Neural progenitor cell (in vitro differentiated cells): ENCODE measurements at regions not wholly inside any gene's neighbourhood (a gene's known extent, or its start where the extent isn't known, plus 50 kb on each side); places are given as distances from the start of the nearest gene placed in this dataset.

Experiments
- EZH2 ChIP-seq: fragments of 200-600 bp; sonication (generic); IDR thresholded peaks from 2 replicates; pipeline ENCODE4 v1.6.1; 2017; ENCODE audit warnings: antibody characterized with exemption, mild to moderate bottlenecking, moderate library complexity
- TF ChIP-seq, protein P1 (sequence below): fragments of 200-600 bp; sonication (generic); IDR thresholded peaks from 2 replicates; pipeline ENCODE4 v1.5.1; 2017; ENCODE audit warnings: antibody characterized with exemption, mild to moderate bottlenecking

DNA sequence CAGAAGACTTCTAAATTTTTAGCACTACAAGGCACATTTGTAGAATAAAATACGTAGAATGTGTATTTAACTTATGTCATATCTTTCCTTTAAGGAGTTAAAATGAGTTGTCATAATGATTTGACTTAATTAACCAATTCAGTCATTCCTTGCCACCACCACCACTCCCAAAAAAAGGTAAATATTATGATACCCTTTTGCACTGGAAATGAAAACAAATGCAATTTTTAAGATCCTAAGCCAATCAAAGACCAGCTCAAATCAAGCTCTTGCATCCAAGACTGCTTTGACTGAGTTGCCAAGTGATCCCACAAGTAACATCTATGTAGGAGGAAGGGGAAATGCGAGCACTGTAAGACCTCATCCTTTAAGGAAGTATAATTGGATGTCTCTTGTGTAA, 426.6 kb upstream of the ATP11B start:
- TF ChIP-seq, protein P1, sequence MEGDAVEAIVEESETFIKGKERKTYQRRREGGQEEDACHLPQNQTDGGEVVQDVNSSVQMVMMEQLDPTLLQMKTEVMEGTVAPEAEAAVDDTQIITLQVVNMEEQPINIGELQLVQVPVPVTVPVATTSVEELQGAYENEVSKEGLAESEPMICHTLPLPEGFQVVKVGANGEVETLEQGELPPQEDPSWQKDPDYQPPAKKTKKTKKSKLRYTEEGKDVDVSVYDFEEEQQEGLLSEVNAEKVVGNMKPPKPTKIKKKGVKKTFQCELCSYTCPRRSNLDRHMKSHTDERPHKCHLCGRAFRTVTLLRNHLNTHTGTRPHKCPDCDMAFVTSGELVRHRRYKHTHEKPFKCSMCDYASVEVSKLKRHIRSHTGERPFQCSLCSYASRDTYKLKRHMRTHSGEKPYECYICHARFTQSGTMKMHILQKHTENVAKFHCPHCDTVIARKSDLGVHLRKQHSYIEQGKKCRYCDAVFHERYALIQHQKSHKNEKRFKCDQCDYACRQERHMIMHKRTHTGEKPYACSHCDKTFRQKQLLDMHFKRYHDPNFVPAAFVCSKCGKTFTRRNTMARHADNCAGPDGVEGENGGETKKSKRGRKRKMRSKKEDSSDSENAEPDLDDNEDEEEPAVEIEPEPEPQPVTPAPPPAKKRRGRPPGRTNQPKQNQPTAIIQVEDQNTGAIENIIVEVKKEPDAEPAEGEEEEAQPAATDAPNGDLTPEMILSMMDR, result no peak
- no peak for TF ChIP-seq EZH2
